ENCODE measurements at regions not wholly inside any gene's neighbourhood (a gene's known extent, or its start where the extent isn't known, plus 50 kb on each side); places are given as distances from the start of the nearest gene placed in this dataset.

- DNase-seq (ENCODE audit: low read depth in 1 of 2, low spot score in 1 of 2) = no peak
- Histone ChIP-seq H3K4me3 (no peak overlapping the region), H3K9me3 (ENCODE audit: low read depth) (no peaks in the 10 kb centered on the region), H3K36me3 (no peaks in the 10 kb centered on the region), H3K27ac (no peak overlapping the region), H3K4me1 (ENCODE audit: low read depth) (no peaks in the 10 kb centered on the region), H3K27me3 (no peaks in the 10 kb centered on the region)
- no peak for TF ChIP-seq CTCF (IDR thresholded peaks at IDR 0.05; ENCODE audit: low read depth, low read length)
Measured at GRCh38 chr2:71878626-71879508, 268.8 kb downstream of the CYP26B1 start.

GRCh38 chr2:71877636-71878035 lies 270.0 kb downstream of the CYP26B1 start:
- H3K4me3 ChIP-seq = no peak overlapping the region
- H3K36me3 ChIP-seq = no peaks in the 10 kb centered on the region
- no peak for DNase-seq (ENCODE audit: low read depth in 1 of 2, low spot score in 1 of 2)
- H3K9me3 ChIP-seq (ENCODE audit: low read depth) = no peaks in the 10 kb centered on the region
- no peaks in the 10 kb centered on the region for H3K27me3 ChIP-seq
- H3K4me1 ChIP-seq (ENCODE audit: low read depth) = no peaks in the 10 kb centered on the region
- TF ChIP-seq CTCF (IDR thresholded peaks at IDR 0.05; ENCODE audit: low read depth, low read length) = no peak
- H3K27ac ChIP-seq = no peak overlapping the region

- H3K27me3 ChIP-seq = no peaks in the 10 kb centered on the region
- no peak for DNase-seq (ENCODE audit: low read depth in 1 of 2, low spot score in 1 of 2)
- no peaks in the 10 kb centered on the region for H3K36me3 ChIP-seq
- no peaks in the 10 kb centered on the region for H3K4me1 ChIP-seq (ENCODE audit: low read depth)
- H3K9me3 ChIP-seq (ENCODE audit: low read depth) = no peaks in the 10 kb centered on the region
- H3K4me3 ChIP-seq = no peak overlapping the region
- TF ChIP-seq CTCF (IDR thresholded peaks at IDR 0.05; ENCODE audit: low read depth, low read length) = no peak
- no peak overlapping the region for H3K27ac ChIP-seq
Measured at GRCh38 chr2:71876542-71877451, 270.9 kb downstream of the CYP26B1 start.

GRCh38 chr2:71872466-71873051 lies 275.1 kb downstream of the CYP26B1 start:
- TF ChIP-seq CTCF (IDR thresholded peaks at IDR 0.05; ENCODE audit: low read depth, low read length) = no peak

GRCh38 chr2:71865391-71865965 lies 282.2 kb downstream of the CYP26B1 start:
- TF ChIP-seq CTCF (IDR thresholded peaks at IDR 0.05; ENCODE audit: low read depth, low read length) = no peak
- no peaks in the 10 kb centered on the region for H3K36me3 ChIP-seq

More at GRCh38 chr2:71872466-71873051, 275.1 kb downstream of the CYP26B1 start:
- no peak for DNase-seq (ENCODE audit: low read depth in 1 of 2, low spot score in 1 of 2)
- H3K27me3 ChIP-seq = peaks cover 8% of the 10 kb centered on the region
- H3K4me3 ChIP-seq = no peak overlapping the region
- H3K27ac ChIP-seq = no peak overlapping the region
- no peaks in the 10 kb centered on the region for H3K9me3 ChIP-seq (ENCODE audit: low read depth)
- no peaks in the 10 kb centered on the region for H3K36me3 ChIP-seq
- no peaks in the 10 kb centered on the region for H3K4me1 ChIP-seq (ENCODE audit: low read depth)

More at GRCh38 chr2:71865391-71865965, 282.2 kb downstream of the CYP26B1 start:
- DNase-seq (ENCODE audit: low read depth in 1 of 2, low spot score in 1 of 2) = no peak
- no peak overlapping the region for H3K4me3 ChIP-seq
- no peaks in the 10 kb centered on the region for H3K4me1 ChIP-seq (ENCODE audit: low read depth)
- no peak overlapping the region for H3K27ac ChIP-seq
- H3K27me3 ChIP-seq = peaks cover 10% of the 10 kb centered on the region
- H3K9me3 ChIP-seq (ENCODE audit: low read depth) = no peaks in the 10 kb centered on the region
